Uterus (tissue), 3 donors: ENCODE measurements at regions not wholly inside any gene's neighbourhood (a gene's known extent, or its start where the extent isn't known, plus 50 kb on each side); places are given as distances from the start of the nearest gene placed in this dataset.
"Not testable (repeated sequence)": the region's sequence is repeated elsewhere in the genome, so short reads cannot be mapped to it uniquely, and the experiment has no call there.

Experiments used
- DNase-seq, 2 donors: peaks; one replicate each; pipeline ENCODE4 v3.0.0-alpha.2; 2019 to 2020
- H3K27ac ChIP-seq, 2 donors: fragments of 200-600 bp; sonication (generic); 1 replicate in 1 of 2; 2 replicates in 1 of 2; pipeline ENCODE4 v1.5.1; 2016 to 2018
- H3K27me3 ChIP-seq, 2 donors: fragments of 200-600 bp; sonication (generic); one replicate each; pipeline ENCODE4 v1.5.1; 2018 to 2019; ENCODE audit warnings: control low read depth in 1 of 2
- H3K36me3 ChIP-seq, 2 donors: fragments of 200-600 bp; sonication (generic); one replicate each; pipeline ENCODE4 v1.5.1; 2019; ENCODE audit warnings: control low read depth in 1 of 2
- H3K4me1 ChIP-seq, 2 donors: fragments of 200-600 bp; sonication (generic); one replicate each; pipeline ENCODE4 v1.5.1; 2018 to 2019; ENCODE audit warnings: control low read depth in 1 of 2
- H3K4me3 ChIP-seq, 2 donors: fragments of 200-600 bp; sonication (generic); 1 replicate in 1 of 2; 2 replicates in 1 of 2; pipeline ENCODE4 v1.5.1; 2018 to 2019; ENCODE audit warnings: mild to moderate bottlenecking in 1 of 2
- H3K9me3 ChIP-seq, 2 donors: fragments of 200-600 bp; sonication (generic); one replicate each; pipeline ENCODE4 v1.5.1; 2019; ENCODE audit warnings: control low read depth in 1 of 2
- POLR2A ChIP-seq, 2 donors: fragments of 450-650 bp; IDR thresholded peaks; one replicate each; pipeline ENCODE4 v1.6.1; 2016; ENCODE audit warnings: antibody characterized with exemption in 2 of 2, mild to moderate bottlenecking in 1 of 2, moderate library complexity in 1 of 2
- intact Hi-C: fragments of 100-400 bp; cut with DNase I; formaldehyde crosslinking; loops from one replicate; pipeline ENCODE4 v1.15.1; 2023; ENCODE audit warnings: low total_unique reads
- TF ChIP-seq, protein P1 (sequence below), 4 experiments: fragments of 200-600 bp in 2 of 4; fragments of 450-650 bp in 2 of 4; sonication (generic) in 2 of 4; IDR thresholded peaks; one replicate each; pipeline ENCODE4 v1.5.1; 2016 to 2019; ENCODE audit warnings: antibody characterized with exemption in 4 of 4, mild to moderate bottlenecking in 2 of 4, moderate library complexity in 1 of 4
- donor health status: DM: yes; HTN: yes; CAD: no.

DNA sequence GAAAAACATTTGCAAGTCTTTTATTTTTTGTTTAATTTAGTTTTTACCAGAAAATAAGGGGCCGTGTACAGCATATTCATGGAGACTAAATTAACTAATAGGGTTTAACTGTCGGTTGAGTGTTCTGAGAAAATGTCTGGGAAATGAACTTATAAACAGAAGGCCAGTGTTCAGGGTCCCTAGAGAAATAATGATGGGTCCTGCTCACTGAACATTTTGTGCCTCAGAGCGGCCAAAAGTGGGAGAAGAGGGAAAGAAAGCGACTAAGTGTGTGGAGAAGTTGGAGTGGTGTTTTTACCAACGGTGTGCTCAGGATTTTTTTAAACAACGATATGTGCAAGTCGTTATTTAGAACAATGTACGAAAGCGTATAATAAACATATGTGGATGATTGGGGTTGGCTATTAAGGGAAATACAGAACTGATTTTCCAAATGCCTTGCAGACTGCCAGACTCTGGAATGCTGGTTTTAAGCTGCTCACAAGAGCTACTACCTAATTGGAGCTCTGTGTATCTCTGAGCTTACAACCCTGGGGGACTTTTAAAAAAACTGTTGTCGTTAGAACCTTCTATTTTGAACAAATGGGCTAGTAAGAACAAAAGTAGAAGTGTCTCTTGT, 166.7 kb downstream of the SLC38A4 start:
- H3K27ac ChIP-seq: peak overlapping the region; percentile 71 to 80
- intact Hi-C loops: no loop called here
- no peaks in the 10 kb centered on the region for H3K27me3 ChIP-seq
- H3K4me3 ChIP-seq: no peak overlapping the region
- H3K4me1 ChIP-seq: peaks cover 0 to 28% of the 10 kb centered on the region in 2 donors
- no peaks in the 10 kb centered on the region for H3K36me3 ChIP-seq
- no peak for TF ChIP-seq POLR2A (IDR thresholded peaks at IDR 0.05)
- TF ChIP-seq, protein P1, sequence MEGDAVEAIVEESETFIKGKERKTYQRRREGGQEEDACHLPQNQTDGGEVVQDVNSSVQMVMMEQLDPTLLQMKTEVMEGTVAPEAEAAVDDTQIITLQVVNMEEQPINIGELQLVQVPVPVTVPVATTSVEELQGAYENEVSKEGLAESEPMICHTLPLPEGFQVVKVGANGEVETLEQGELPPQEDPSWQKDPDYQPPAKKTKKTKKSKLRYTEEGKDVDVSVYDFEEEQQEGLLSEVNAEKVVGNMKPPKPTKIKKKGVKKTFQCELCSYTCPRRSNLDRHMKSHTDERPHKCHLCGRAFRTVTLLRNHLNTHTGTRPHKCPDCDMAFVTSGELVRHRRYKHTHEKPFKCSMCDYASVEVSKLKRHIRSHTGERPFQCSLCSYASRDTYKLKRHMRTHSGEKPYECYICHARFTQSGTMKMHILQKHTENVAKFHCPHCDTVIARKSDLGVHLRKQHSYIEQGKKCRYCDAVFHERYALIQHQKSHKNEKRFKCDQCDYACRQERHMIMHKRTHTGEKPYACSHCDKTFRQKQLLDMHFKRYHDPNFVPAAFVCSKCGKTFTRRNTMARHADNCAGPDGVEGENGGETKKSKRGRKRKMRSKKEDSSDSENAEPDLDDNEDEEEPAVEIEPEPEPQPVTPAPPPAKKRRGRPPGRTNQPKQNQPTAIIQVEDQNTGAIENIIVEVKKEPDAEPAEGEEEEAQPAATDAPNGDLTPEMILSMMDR (IDR thresholded peaks at IDR 0.05): no peak
- no peaks in the 10 kb centered on the region for H3K9me3 ChIP-seq
- DNase-seq: no peak

- Histone ChIP-seq H3K4me1 (peaks cover 0 to 19% of the 10 kb centered on the region in 2 donors), H3K27ac (peak overlapping the region; percentile 32 to 80), H3K36me3 (no peaks in the 10 kb centered on the region), H3K27me3 (no peaks in the 10 kb centered on the region), H3K4me3 (no peak overlapping the region), H3K9me3 (no peaks in the 10 kb centered on the region)
- intact Hi-C loops: no loop called here
- TF ChIP-seq, protein P1 (IDR thresholded peaks at IDR 0.05): no peak
- TF ChIP-seq POLR2A (IDR thresholded peaks at IDR 0.05): no peak
- no peak for DNase-seq
Observed at GRCh38 chr12:46657453-46658411, 168.1 kb downstream of the SLC38A4 start.

- intact Hi-C loops, DNase-seq, H3K27me3 ChIP-seq, H3K4me3 ChIP-seq, H3K9me3 ChIP-seq, H3K27ac ChIP-seq, H3K36me3 ChIP-seq: not testable (repeated sequence)
- H3K4me1 ChIP-seq: peaks cover 0 to 13% of the 10 kb centered on the region in 2 donors
Observed at GRCh38 chr12:46655984-46656383, 169.8 kb downstream of the SLC38A4 start.

- H3K4me3 ChIP-seq: no peak overlapping the region
- no peak overlapping the region for H3K27ac ChIP-seq
- peaks cover 0 to 7% of the 10 kb centered on the region in 2 donors for H3K4me1 ChIP-seq
- intact Hi-C loops: no loop called here
- no peak for DNase-seq
- TF ChIP-seq POLR2A (IDR thresholded peaks at IDR 0.05): no peak
- TF ChIP-seq, protein P1 (IDR thresholded peaks at IDR 0.05): no peak
- H3K27me3 ChIP-seq: no peaks in the 10 kb centered on the region
- no peaks in the 10 kb centered on the region for H3K9me3 ChIP-seq
- H3K36me3 ChIP-seq: no peaks in the 10 kb centered on the region
Observed at GRCh38 chr12:46653311-46653710, 172.5 kb downstream of the SLC38A4 start.

GRCh38 chr12:46652692-46653091, 173.1 kb downstream of the SLC38A4 start:
- intact Hi-C loops: no loop called here
- Histone ChIP-seq H3K4me3 (no peak overlapping the region), H3K36me3 (no peaks in the 10 kb centered on the region), H3K4me1 (peaks cover 0 to 6% of the 10 kb centered on the region in 2 donors), H3K27me3 (no peaks in the 10 kb centered on the region), H3K9me3 (no peaks in the 10 kb centered on the region), H3K27ac (no peak overlapping the region)
- no peak for DNase-seq
- TF ChIP-seq POLR2A (IDR thresholded peaks at IDR 0.05): no peak
- TF ChIP-seq, protein P1 (IDR thresholded peaks at IDR 0.05): no peak
